Stromal cell of bone marrow (primary cell): ENCODE measurements at regions not wholly inside any gene's neighbourhood (a gene's known extent, or its start where the extent isn't known, plus 50 kb on each side); places are given as distances from the start of the nearest gene placed in this dataset.
"Not testable (repeated sequence)": the region's sequence is repeated elsewhere in the genome, so short reads cannot be mapped to it uniquely, and the experiment has no call there.

Experiments used
- DNase-seq: peaks from one replicate; pipeline ENCODE4 v3.0.0-alpha.2; 2012; ENCODE audit warnings: low read depth

GRCh38 chr16:6725634-6726331 lies 606.9 kb upstream of the RBFOX1 start:
- DNase-seq = no peak

DNA sequence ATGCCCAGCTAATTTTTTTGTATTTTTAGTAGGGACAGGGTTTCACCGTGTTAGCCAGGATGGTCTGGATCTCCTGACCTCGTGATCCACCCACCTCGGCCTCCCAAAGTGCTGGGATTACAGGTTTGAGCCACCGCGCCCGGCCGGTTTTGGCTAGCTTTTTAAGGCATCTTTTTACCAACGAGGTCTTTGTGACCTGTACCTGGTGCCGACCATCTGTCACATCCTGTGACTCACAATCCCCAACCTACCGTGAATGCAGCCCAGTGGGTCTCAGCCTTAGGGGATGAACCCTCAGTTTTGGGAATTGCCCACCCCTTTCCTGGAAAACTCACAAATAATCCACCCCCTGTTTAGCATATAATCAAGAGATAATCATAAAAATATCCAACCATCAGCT lies 607.4 kb upstream of the RBFOX1 start:
- DNase-seq = not testable (repeated sequence)

GRCh38 chr16:6722786-6723185 lies 609.9 kb upstream of the RBFOX1 start:
- no peak for DNase-seq

- DNase-seq = no peak
Observed at GRCh38 chr16:6714510-6714909, 618.1 kb upstream of the RBFOX1 start.

- DNase-seq = no peak
Observed at GRCh38 chr16:6709736-6710135, 622.9 kb upstream of the RBFOX1 start.

GRCh38 chr16:6708576-6709215 lies 623.9 kb upstream of the RBFOX1 start:
- no peak for DNase-seq

DNA sequence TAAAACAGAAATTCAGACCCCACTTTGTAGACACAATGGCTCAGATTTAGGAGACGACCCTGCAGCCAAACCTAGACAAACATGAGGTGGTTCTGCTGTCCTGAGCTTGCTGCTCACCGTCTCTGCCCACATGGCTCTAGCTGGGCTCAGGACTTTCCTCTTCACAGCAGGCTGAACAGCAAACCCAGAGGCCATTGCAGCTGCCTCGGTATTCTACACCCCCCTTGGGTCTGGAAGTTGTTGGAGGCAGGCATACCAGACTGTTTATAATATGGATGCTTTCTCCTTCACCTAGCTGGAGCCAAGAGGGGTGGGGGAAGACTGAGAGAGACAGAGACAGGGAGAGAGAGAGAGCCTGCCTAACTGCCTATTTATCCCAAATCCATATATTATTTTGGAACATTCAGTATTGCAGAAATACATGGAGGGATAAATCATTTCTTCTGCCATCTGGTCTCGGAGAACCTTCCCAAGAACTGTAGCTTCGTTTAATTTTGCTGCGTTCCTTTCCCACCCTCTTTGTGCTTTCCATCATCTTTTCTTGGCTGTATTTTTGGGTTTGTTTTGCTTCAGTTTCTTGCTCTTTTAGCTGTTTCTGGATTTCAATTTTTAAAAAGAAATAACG lies 628.2 kb upstream of the RBFOX1 start:
- no peak for DNase-seq

- DNase-seq = no peak
Observed at GRCh38 chr16:6701096-6701495, 631.5 kb upstream of the RBFOX1 start.

DNA sequence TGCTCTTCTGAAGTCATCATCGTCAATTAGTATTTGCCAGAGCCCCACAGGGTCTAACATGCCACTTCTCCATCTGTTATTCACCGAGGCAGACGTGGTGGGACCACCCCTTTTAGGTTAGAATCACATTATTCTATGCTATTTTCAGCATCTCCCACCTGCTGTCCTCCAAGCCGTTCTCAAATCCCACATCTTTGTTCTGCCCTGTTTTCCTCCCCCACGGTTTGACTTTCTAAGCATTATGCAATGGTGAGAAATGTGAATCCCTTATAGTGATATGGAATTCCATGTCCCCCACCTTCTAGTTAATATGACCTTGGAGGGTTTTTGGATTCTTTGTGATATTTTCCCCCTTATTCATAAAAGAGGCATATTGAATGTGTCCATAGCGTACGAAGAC lies 634.1 kb upstream of the RBFOX1 start:
- DNase-seq = no peak

DNA sequence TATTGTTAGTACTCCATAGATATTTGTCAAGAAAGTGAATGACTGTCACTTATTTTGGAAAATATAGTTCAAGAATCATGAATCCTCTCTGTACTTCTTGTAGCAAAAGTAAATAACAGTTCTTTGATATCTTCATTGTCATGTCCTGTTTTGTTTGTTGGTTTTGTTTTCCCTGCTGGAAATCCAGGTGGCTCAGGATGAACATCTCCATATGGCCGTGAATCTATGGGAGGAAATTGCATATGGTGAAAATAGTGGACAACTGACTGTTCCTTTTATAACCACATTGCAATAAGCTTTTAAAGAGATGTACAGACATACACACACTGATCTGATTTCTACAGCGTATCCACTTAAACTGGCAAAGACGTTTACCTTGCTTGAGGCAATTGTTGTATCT lies 637.0 kb upstream of the RBFOX1 start:
- DNase-seq = no peak

GRCh38 chr16:6694636-6695035 lies 638.0 kb upstream of the RBFOX1 start:
- no peak for DNase-seq

- not testable (repeated sequence) for DNase-seq
Observed at GRCh38 chr16:6693418-6693817, 639.2 kb upstream of the RBFOX1 start.

DNA sequence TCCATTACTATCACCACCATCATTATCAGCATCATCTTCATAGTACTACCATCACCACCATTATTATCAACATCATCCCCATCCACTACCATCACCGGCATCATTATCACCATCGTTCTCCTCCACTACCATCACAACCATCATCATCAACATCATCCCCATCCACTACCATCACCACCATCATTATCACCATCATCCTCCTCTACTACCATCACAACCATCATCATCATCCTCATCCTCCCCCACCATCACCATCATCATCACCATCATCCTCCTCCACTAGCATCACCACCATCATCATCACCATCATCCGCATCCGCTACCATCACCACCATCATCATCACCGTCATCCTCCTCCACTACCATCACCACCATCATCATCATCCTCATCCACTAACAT lies 639.8 kb upstream of the RBFOX1 start:
- no peak for DNase-seq

DNA sequence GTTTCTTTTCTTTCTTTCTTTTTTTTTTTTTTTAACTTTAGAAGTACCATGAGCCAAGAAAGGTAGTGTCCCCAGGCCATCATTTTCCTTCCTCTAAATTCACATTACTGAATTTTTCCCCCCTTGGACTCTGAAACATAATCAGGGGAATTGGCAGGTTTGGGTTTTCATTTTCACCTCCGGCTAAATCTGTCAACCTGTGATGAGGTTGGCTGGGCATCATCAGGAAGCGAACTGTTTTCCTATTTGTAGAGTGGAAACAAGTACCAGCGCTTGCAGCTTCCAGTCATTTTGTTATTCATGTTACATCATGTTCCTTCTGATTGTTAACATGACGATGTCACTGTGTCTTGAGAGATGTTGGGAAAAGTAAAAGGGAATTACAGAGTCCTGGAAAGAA lies 641.9 kb upstream of the RBFOX1 start:
- no peak for DNase-seq

DNA sequence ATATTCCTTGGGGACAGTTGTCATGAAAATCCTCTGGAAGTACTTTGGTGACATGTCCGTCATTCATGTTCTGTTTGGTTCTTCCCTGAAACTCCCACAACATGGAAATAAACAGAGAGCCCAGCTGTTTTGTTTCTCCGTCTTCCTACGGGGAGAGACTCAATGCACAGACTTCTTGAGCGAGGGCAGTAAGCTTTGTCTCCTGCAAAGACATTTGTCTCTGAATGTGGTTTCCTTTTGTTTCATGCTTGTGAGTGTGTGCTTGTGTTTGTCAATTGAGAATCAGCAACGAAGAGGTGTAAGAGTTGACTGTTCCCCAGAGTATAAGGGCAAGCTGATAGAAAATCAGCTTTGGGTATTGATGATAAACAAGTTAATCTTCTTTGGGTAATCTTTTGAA lies 643.0 kb upstream of the RBFOX1 start:
- DNase-seq = no peak

DNA sequence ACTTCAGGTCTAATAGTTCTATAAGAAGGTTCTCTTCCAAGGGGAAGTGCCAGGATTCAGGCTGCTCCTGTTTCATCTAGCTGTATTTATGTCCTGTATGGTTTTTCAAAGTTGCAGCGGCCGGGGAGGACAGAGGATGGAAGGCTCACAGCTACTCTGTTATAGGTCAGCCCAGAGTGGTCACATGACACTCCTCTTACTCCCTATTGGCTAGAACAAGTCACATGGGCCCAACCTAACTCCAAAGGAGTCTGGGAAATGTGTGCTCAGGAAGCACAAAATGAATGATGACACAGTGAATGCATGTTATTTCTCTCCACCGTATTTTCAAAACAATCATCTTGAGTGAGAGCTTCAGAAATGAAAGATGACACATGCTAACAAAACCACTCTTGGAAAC lies 645.1 kb upstream of the RBFOX1 start:
- DNase-seq = no peak

GRCh38 chr16:6684076-6684673 lies 648.5 kb upstream of the RBFOX1 start:
- DNase-seq = no peak

- DNase-seq = no peak
Observed at GRCh38 chr16:6682142-6682811, 650.4 kb upstream of the RBFOX1 start.

GRCh38 chr16:6678586-6678985 lies 654.1 kb upstream of the RBFOX1 start:
- no peak for DNase-seq

DNA sequence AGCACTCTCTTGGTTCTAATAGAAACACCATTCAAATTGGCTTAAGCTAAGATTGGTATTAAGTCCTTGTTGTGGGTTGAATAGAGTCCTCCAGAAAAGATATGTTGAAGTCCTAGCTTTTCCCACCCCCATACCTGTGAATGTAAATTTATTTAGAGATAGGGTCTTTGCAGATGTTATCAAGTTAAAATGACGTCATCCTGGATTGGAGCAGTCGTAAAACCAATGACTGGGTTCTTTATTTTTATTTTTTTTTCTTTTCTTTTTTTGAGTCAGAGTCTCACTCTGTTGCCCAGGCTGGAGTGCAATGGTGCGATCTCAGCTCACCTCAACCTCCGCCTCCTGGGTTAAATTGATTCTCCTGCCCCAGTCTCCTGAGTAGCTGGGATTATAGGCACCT lies 658.6 kb upstream of the RBFOX1 start:
- DNase-seq = no peak

DNA sequence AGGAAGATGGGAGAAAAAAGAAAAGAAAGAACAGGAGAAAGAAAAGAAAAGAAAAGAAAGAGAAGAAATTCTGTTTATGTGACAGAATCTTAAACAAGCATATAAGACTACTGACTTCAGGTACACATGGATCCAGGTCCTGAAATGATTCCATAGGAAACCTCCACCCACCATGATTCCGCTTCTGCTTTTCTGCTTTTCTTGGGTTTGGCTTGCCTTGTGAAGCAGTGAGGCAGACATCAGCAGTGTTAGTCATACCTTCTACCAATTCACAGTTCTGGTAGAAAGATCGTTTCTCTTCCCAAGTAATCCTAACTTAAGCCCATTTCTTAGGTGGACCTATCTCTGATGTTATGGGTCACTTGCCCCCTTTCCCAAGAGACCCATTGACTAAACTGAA lies 660.1 kb upstream of the RBFOX1 start:
- DNase-seq = no peak

- DNase-seq = no peak
Observed at GRCh38 chr16:6667393-6667792, 665.3 kb upstream of the RBFOX1 start.

DNA sequence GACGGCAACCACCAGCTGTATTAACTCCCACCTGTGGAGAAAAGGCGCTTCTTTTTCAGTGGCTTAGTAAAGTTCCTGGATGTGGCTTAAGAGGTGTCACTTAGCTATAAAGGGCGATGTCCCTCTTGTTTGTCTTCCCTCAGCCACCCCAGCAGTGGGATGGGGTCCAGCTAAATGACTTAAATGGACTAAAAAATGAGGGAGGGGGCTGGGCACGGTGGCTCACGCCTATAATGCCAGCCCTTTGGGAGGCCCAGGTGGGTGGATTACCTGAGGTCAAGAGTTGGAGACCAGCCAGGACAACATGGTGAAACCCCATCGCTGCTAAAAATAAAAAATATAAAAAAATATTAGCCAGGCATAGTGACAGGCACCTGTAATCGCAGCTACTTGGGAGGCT lies 667.5 kb upstream of the RBFOX1 start:
- DNase-seq = no peak
